ENCODE measurements at regions not wholly inside any gene's neighbourhood (a gene's known extent, or its start where the extent isn't known, plus 50 kb on each side); places are given as distances from the start of the nearest gene placed in this dataset.

- DNase-seq = no peak
- in situ Hi-C loops (cut with HindIII; ENCODE audit: low pct_ligation_motif_present, low pct_unique_long_range_greater_than_20kb, low sequenced_read_pairs) = no loop called here
These were observed 138.2 kb upstream of the PLPP4 start for GRCh38 chr10:120318862-120319261.

DNA sequence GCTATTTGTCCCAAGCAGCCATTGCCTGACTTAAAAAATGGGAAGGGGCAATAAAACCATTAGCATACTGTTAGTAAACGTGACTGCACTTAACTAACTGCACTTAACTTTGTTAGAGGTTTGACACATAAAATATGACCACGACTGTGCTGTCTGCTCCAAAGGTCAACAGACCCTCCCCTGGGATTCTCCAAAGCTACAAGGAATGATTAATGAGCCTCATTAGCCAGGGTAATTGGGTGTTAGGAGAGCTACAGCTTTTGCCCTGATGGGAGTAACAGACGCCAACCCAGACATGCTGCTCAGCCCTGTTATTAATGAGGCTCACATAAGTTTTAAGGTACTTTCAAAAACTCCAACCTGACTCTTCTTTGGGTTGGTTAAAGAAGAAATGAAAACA is 129.4 kb upstream of the PLPP4 start:
- in situ Hi-C loops (cut with HindIII; ENCODE audit: low pct_ligation_motif_present, low pct_unique_long_range_greater_than_20kb, low sequenced_read_pairs) = no loop called here
- no peak for DNase-seq

DNA sequence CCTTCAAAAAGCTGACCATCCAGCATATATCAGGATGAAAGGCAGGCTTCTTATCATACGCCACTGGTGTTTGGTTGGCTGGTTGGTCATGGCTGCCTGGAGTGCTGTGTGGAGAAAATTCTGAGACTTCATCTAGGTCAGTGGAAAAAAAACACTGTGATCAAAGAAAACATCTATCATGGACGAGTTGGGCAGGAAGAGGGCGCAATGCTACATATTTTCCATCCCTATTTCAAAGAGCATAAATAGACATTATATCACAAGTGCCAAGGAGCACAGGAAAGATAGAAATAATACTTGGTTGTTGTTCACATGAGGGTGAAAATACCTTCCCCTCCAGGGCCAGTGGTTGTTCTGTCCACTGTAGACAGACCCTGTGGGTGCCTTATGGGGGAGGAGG is 128.4 kb upstream of the PLPP4 start:
- in situ Hi-C loops (cut with HindIII; ENCODE audit: low pct_ligation_motif_present, low pct_unique_long_range_greater_than_20kb, low sequenced_read_pairs) = no loop called here
- DNase-seq = no peak

DNA sequence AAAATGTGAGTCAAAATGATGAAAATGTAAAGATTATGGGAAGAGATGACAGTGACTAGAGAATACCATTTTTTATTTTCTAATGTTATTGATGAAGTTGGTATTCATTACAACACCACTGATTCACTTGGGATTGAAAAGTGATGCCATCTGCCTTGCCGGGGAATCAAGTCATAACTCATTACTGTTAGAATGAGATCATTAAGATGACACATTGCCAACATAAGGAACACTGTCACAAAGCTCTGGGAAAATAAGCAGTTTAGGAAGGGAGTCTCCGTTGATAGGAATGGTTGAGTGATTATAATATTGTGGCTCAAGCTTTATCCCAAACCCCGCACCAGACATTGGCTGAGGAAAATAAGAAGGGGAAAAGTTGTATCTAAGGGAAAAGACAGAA is 121.5 kb upstream of the PLPP4 start:
- in situ Hi-C loops (cut with HindIII; ENCODE audit: low pct_ligation_motif_present, low pct_unique_long_range_greater_than_20kb, low sequenced_read_pairs) = no loop called here
- DNase-seq = no peak

- no peak for DNase-seq
- in situ Hi-C loops (cut with HindIII; ENCODE audit: low pct_ligation_motif_present, low pct_unique_long_range_greater_than_20kb, low sequenced_read_pairs) = no loop called here
These were observed 120.6 kb upstream of the PLPP4 start for GRCh38 chr10:120336306-120336910.

GRCh38 chr10:120336911-120337540 is 120.0 kb upstream of the PLPP4 start:
- DNase-seq = peak; percentile 59
- in situ Hi-C loops (cut with HindIII; ENCODE audit: low pct_ligation_motif_present, low pct_unique_long_range_greater_than_20kb, low sequenced_read_pairs) = no loop called here

DNA sequence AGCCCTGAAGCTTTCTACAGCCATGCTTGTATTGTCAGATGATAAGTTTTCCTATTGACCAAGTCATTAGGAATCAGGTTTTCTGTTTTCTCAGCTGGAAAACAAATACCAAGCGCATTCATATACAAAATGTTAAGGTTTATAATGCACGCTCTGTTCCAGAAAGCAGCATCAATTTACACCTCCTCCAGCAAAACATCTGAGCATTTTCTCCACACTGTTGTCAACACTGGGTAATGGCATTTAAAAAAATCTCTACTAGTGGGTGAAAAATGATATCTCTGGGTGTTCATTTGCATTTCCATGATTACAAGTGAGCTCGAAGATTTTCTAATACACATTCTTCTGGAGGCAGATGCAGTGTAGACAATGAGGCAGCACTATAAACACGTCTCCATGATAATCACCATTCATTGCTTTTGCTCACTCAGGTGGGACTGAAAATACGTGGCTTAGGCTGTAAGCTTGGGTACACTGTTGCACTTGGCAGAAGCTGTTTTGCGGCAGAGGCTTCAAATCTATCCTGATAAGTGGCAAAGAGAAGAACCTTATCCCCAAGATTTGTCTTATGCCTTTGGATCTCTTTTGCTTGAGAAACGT is 114.8 kb upstream of the PLPP4 start:
- DNase-seq = no peak
- in situ Hi-C loops (cut with HindIII; ENCODE audit: low pct_ligation_motif_present, low pct_unique_long_range_greater_than_20kb, low sequenced_read_pairs) = no loop called here

DNA sequence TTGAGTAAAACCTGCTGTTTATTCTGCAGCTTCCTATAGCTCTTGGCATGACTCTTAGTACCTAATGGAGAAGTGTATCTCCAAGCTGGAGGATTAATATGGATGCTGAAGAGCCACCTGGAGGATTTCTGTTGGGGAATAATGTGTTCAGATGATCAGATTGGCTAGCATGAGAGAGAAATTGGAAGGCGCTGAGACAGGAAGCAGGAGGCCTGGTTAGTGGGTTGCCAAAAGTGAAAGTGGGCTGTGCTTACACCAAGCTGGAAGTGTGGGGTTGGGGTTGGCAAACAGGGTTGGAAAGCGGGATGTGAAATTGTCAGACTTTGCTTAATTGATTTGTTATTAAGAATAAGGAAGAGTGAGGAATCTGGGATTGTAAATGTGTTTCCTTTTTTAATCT is 111.8 kb upstream of the PLPP4 start:
- in situ Hi-C loops (cut with HindIII; ENCODE audit: low pct_ligation_motif_present, low pct_unique_long_range_greater_than_20kb, low sequenced_read_pairs) = no loop called here
- DNase-seq = no peak

- in situ Hi-C loops (cut with HindIII; ENCODE audit: low pct_ligation_motif_present, low pct_unique_long_range_greater_than_20kb, low sequenced_read_pairs) = no loop called here
- no peak for DNase-seq
These were observed 109.4 kb upstream of the PLPP4 start for GRCh38 chr10:120347644-120348043.

- DNase-seq = no peak
- in situ Hi-C loops (cut with HindIII; ENCODE audit: low pct_ligation_motif_present, low pct_unique_long_range_greater_than_20kb, low sequenced_read_pairs) = no loop called here
These were observed 108.0 kb upstream of the PLPP4 start for GRCh38 chr10:120349069-120349468.

GRCh38 chr10:120355425-120355824 is 101.6 kb upstream of the PLPP4 start:
- DNase-seq = no peak
- in situ Hi-C loops (cut with HindIII; ENCODE audit: low pct_ligation_motif_present, low pct_unique_long_range_greater_than_20kb, low sequenced_read_pairs) = no loop called here

DNA sequence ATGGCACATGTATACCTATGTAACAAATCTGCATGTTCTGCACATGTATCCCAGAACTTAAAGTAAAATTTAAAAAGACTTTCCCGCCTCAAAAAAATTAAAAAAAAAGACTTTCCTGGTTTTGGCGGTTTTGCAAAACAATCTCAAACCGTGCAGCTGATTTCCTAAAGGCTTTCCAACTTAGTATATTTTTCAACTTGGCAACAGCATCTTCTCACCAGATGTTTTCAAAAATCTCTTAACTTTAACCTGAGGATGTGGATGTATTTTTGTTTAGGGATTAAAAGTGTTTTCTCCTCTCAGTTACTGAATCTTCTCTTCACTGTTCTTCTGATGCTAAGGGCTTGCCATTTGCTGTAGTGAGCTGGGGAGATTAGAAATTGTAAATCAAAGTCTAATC is 96.5 kb upstream of the PLPP4 start:
- in situ Hi-C loops (cut with HindIII; ENCODE audit: low pct_ligation_motif_present, low pct_unique_long_range_greater_than_20kb, low sequenced_read_pairs) = no loop called here

DNA sequence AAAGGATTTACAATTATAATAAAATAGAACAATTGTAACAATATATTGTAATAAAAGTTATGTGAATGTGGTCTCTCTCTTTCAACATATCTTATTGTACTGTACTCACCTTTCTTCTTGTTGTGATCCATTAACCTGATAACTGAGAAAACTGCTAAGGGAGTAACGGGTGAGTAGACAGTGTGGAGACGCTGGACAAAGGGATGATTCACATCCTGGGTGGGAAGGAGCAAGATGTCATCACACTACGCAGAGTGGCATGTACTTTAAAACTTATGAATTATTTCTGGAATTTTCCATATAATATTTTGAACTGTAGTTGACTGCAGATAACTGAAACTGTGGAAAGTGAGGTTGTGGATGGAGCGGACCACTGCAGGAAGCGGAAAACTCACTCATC is 91.2 kb upstream of the PLPP4 start:
- in situ Hi-C loops (cut with HindIII; ENCODE audit: low pct_ligation_motif_present, low pct_unique_long_range_greater_than_20kb, low sequenced_read_pairs) = no loop called here
- peak; percentile 53 for DNase-seq

More for the DNA sequence above, 96.5 kb upstream of the PLPP4 start:
- no peak for DNase-seq

- DNase-seq = no peak
- in situ Hi-C loops (cut with HindIII; ENCODE audit: low pct_ligation_motif_present, low pct_unique_long_range_greater_than_20kb, low sequenced_read_pairs) = no loop called here
These were observed 89.7 kb upstream of the PLPP4 start for GRCh38 chr10:120367341-120367740.

DNA sequence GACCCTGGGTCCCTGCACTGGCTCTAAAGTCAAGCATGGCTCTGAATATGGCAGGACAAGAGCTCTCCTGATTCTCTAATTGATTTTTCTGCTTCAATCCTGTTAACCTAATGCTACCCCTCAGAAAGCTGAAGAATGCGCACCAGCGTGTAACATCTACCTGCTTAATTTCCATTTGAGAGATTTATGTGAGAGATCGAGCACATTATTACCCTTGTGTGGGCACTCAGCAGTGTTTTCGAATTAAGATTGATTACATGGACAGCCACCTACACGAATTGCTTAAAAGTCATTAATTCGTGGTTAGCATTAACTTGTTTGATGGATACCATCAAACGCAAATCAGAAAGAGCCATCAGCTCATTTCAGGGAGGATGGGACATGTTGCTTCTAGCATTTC is 88.7 kb upstream of the PLPP4 start:
- no peak for DNase-seq
- in situ Hi-C loops (cut with HindIII; ENCODE audit: low pct_ligation_motif_present, low pct_unique_long_range_greater_than_20kb, low sequenced_read_pairs) = no loop called here

GRCh38 chr10:120368927-120369326 is 88.1 kb upstream of the PLPP4 start:
- DNase-seq = no peak
- in situ Hi-C loops (cut with HindIII; ENCODE audit: low pct_ligation_motif_present, low pct_unique_long_range_greater_than_20kb, low sequenced_read_pairs) = no loop called here

- in situ Hi-C loops (cut with HindIII; ENCODE audit: low pct_ligation_motif_present, low pct_unique_long_range_greater_than_20kb, low sequenced_read_pairs) = no loop called here
- DNase-seq = no peak
These were observed 87.2 kb upstream of the PLPP4 start for GRCh38 chr10:120369856-120370276.

GRCh38 chr10:120371856-120372255 is 85.2 kb upstream of the PLPP4 start:
- in situ Hi-C loops (cut with HindIII; ENCODE audit: low pct_ligation_motif_present, low pct_unique_long_range_greater_than_20kb, low sequenced_read_pairs) = no loop called here
- DNase-seq = no peak

DNA sequence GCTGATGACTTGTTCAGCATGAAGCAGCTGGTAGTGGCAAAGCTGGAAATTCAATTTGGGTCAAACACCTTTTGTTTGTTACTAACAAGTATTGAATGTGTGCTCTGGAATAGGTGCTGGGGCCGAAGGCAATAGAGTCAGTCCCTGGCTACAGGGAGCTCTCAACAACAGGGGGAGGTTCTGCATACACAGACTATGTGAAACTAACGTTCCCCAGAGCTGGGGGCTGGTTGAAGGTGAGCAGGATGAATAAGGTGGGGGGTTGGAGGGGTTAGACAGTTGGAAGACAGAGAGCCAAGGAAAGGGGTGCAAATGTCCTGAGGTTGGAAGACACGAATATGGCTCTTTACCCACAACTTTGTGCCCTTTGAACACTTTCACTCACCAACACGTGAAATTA is 84.1 kb upstream of the PLPP4 start:
- in situ Hi-C loops (cut with HindIII; ENCODE audit: low pct_ligation_motif_present, low pct_unique_long_range_greater_than_20kb, low sequenced_read_pairs) = no loop called here
- no peak for DNase-seq

DNA sequence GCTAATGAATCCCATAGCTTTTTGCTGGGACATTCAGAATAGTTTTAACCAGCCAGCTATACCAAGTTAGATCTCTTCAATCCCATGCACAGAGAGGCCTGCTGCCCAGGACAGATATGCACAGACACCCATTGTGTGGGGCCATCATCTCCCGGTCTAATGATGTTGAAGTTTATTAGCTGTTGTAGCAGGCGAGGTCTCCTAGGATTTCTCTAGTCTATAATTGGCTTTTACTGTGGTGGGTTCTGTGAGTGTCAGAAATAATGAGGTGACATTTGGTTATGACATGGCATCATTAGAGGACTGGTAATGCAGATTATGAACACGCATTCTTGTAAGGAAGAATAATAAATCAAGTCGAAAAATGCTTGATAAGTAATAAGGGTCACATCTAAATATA is 81.4 kb upstream of the PLPP4 start:
- in situ Hi-C loops (cut with HindIII; ENCODE audit: low pct_ligation_motif_present, low pct_unique_long_range_greater_than_20kb, low sequenced_read_pairs) = no loop called here
- no peak for DNase-seq
